ENCODE measurements at regions not wholly inside any gene's neighbourhood (a gene's known extent, or its start where the extent isn't known, plus 50 kb on each side); places are given as distances from the start of the nearest gene placed in this dataset.

DNA sequence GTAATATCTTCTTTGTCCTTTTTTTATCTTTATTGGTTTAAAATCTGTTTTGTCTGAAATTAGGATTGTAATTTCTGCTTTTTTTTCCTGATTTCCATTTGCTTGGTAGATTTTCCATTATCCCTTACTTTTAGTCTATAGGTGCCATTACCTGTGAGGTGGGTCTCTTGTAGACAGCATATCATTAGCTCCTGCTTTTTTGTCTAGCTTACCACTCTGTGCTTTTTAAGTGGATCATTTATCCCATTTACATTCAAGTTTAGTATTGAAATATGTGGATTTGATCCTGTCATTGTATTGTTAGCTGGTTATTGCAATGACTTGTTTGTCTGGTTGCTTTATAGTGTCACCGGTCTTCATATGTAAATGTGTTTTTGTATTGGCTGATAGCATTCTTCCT is 958.6 kb upstream of the SLIT2 start (continued):
- TF ChIP-seq, protein P1, sequence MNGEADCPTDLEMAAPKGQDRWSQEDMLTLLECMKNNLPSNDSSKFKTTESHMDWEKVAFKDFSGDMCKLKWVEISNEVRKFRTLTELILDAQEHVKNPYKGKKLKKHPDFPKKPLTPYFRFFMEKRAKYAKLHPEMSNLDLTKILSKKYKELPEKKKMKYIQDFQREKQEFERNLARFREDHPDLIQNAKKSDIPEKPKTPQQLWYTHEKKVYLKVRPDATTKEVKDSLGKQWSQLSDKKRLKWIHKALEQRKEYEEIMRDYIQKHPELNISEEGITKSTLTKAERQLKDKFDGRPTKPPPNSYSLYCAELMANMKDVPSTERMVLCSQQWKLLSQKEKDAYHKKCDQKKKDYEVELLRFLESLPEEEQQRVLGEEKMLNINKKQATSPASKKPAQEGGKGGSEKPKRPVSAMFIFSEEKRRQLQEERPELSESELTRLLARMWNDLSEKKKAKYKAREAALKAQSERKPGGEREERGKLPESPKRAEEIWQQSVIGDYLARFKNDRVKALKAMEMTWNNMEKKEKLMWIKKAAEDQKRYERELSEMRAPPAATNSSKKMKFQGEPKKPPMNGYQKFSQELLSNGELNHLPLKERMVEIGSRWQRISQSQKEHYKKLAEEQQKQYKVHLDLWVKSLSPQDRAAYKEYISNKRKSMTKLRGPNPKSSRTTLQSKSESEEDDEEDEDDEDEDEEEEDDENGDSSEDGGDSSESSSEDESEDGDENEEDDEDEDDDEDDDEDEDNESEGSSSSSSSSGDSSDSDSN (CRISPR knock-in tag; IDR thresholded peaks at IDR 0.05): no peak
- TF ChIP-seq, protein P2, sequence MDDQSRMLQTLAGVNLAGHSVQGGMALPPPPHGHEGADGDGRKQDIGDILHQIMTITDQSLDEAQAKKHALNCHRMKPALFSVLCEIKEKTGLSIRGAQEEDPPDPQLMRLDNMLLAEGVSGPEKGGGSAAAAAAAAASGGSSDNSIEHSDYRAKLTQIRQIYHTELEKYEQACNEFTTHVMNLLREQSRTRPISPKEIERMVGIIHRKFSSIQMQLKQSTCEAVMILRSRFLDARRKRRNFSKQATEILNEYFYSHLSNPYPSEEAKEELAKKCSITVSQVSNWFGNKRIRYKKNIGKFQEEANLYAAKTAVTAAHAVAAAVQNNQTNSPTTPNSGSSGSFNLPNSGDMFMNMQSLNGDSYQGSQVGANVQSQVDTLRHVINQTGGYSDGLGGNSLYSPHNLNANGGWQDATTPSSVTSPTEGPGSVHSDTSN (CRISPR knock-in tag; IDR thresholded peaks at IDR 0.05; ENCODE audit: borderline replicate concordance): no peak
- no peak for TF ChIP-seq KDM5A (IDR thresholded peaks at IDR 0.05; ENCODE audit: borderline replicate concordance, low read length)

DNA sequence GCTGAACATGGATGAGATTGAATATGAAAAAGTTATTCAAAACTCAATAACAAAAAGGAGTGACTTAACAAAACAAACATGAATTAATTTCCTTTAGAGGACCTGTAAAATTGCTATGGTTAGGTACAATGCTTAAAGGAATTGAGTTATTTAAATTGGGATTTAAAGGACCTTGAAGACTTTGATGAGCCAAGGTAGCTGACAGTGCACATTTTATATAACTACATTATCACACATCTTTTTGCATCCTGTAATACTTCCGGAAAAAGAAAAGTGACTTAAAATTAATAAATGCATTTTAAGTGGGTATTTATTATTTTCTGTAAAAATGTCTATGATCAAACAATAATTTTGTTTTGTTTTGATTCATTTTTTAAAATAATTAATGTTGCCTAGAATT is 964.8 kb upstream of the SLIT2 start:
- intact Hi-C loops (cut with micrococcal nuclease; ENCODE audit: unreplicated experiment) (no loop called here), in situ Hi-C loops (cut with HindIII; ENCODE audit: extremely low pct_ligation_motif_present, low pct_unique_long_range_greater_than_20kb) (no loop called here)
- peaks cover 88% of the 10 kb centered on the region for H3K9me3 ChIP-seq (ENCODE audit: low read length)
- no peaks in the 10 kb centered on the region for H4K20me1 ChIP-seq (ENCODE audit: insufficient read depth, low read length)
- no peaks in the 10 kb centered on the region for H3K36me3 ChIP-seq (replicated peaks in 1 of 2; ENCODE audit: control insufficient read depth in 1 of 2, insufficient read depth in 2 of 2, low read length in 2 of 2)
- FAIRE-seq (no peak), ATAC-seq (no peak), DNase-seq (ENCODE audit: low spot score) (no peak)
- H3K27me3 ChIP-seq (ENCODE audit: control insufficient read depth in 1 of 2, insufficient read depth in 2 of 2, low read length in 2 of 2): no peaks in the 10 kb centered on the region
- ChIA-PET POLR2A (no interaction called here), CTCF (ENCODE audit: low intra/inter-chr PET ratio, low total read pairs) (no interaction called here)
- no peaks in the 10 kb centered on the region for H3K4me1 ChIP-seq (ENCODE audit: insufficient read depth, low read length)
- no peaks in the 10 kb centered on the region for H3K79me2 ChIP-seq (ENCODE audit: insufficient read depth, low read length)
- H3K4me2 ChIP-seq (ENCODE audit: low read depth, low read length): no peak overlapping the region
- no peak overlapping the region for H2AFZ ChIP-seq (ENCODE audit: low read length)
- H3K27ac ChIP-seq (ENCODE audit: extremely low read length, insufficient read depth, low read length): no peak overlapping the region
- WGBS (ENCODE audit: low lambda C conversion rate): 43% methylated on average over 1 of the region's 1 CpG
- BruUV-seq (replicated peaks): no TSS peak
- H3K9ac ChIP-seq (ENCODE audit: insufficient read depth, low read depth, low read length): no peak overlapping the region
- 0 out of 6 replicates have a peak overlapping the region, but pooled peaks of 1 of the 3 experiments have one; percentile 12 for H3K4me3 ChIP-seq (replicated peaks in 1 of 3; ENCODE audit: insufficient read depth in 1 of 3, low read depth in 2 of 3, low read length in 3 of 3)
- TF ChIP-seq IRF2 (CRISPR knock-in tag; IDR thresholded peaks at IDR 0.05) (no peak), CBX5 (CRISPR knock-in tag; IDR thresholded peaks at IDR 0.05; ENCODE audit: borderline replicate concordance) (no peak)
- TF ChIP-seq, protein P3, sequence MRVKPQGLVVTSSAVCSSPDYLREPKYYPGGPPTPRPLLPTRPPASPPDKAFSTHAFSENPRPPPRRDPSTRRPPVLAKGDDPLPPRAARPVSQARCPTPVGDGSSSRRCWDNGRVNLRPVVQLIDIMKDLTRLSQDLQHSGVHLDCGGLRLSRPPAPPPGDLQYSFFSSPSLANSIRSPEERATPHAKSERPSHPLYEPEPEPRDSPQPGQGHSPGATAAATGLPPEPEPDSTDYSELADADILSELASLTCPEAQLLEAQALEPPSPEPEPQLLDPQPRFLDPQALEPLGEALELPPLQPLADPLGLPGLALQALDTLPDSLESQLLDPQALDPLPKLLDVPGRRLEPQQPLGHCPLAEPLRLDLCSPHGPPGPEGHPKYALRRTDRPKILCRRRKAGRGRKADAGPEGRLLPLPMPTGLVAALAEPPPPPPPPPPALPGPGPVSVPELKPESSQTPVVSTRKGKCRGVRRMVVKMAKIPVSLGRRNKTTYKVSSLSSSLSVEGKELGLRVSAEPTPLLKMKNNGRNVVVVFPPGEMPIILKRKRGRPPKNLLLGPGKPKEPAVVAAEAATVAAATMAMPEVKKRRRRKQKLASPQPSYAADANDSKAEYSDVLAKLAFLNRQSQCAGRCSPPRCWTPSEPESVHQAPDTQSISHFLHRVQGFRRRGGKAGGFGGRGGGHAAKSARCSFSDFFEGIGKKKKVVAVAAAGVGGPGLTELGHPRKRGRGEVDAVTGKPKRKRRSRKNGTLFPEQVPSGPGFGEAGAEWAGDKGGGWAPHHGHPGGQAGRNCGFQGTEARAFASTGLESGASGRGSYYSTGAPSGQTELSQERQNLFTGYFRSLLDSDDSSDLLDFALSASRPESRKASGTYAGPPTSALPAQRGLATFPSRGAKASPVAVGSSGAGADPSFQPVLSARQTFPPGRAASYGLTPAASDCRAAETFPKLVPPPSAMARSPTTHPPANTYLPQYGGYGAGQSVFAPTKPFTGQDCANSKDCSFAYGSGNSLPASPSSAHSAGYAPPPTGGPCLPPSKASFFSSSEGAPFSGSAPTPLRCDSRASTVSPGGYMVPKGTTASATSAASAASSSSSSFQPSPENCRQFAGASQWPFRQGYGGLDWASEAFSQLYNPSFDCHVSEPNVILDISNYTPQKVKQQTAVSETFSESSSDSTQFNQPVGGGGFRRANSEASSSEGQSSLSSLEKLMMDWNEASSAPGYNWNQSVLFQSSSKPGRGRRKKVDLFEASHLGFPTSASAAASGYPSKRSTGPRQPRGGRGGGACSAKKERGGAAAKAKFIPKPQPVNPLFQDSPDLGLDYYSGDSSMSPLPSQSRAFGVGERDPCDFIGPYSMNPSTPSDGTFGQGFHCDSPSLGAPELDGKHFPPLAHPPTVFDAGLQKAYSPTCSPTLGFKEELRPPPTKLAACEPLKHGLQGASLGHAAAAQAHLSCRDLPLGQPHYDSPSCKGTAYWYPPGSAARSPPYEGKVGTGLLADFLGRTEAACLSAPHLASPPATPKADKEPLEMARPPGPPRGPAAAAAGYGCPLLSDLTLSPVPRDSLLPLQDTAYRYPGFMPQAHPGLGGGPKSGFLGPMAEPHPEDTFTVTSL (CRISPR knock-in tag; IDR thresholded peaks at IDR 0.05; ENCODE audit: borderline replicate concordance): no peak
- TF ChIP-seq, protein P4, sequence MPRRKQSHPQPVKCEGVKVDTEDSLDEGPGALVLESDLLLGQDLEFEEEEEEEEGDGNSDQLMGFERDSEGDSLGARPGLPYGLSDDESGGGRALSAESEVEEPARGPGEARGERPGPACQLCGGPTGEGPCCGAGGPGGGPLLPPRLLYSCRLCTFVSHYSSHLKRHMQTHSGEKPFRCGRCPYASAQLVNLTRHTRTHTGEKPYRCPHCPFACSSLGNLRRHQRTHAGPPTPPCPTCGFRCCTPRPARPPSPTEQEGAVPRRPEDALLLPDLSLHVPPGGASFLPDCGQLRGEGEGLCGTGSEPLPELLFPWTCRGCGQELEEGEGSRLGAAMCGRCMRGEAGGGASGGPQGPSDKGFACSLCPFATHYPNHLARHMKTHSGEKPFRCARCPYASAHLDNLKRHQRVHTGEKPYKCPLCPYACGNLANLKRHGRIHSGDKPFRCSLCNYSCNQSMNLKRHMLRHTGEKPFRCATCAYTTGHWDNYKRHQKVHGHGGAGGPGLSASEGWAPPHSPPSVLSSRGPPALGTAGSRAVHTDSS (CRISPR knock-in tag; conservative IDR thresholded peaks at IDR 0.05): no peak

Data from HepG2 (cell line).